ELF-1 (cell line): ENCODE measurements at regions not wholly inside any gene's neighbourhood (a gene's known extent, or its start where the extent isn't known, plus 50 kb on each side); places are given as distances from the start of the nearest gene placed in this dataset.
"Not testable (repeated sequence)": the region's sequence is repeated elsewhere in the genome, so short reads cannot be mapped to it uniquely, and the experiment has no call there.

Experiments
- DNase-seq: peaks from one replicate; pipeline ENCODE4 v3.0.0-alpha.2; 2016; ENCODE audit warnings: low read depth, low spot score

DNA sequence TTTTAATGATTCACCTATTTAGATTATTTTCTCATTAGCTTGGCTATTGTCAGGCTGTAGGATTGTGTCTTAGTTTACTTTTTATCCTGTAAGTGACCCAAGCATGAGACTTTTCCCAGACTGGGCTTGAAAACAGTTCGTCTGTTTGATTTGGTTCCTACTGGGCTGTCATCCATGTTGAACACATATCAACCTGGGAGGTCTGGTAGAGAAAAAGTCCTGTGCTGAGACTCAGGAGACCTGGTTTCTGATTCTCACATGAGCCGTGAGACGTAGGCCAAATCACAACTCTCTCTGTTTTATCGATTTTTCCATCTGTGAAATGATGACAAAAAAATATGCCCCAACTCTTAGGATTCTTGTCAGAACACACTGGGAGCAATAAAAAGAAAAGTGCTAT lies 98.8 kb upstream of the GALNT15 start:
- DNase-seq, result no peak

DNA sequence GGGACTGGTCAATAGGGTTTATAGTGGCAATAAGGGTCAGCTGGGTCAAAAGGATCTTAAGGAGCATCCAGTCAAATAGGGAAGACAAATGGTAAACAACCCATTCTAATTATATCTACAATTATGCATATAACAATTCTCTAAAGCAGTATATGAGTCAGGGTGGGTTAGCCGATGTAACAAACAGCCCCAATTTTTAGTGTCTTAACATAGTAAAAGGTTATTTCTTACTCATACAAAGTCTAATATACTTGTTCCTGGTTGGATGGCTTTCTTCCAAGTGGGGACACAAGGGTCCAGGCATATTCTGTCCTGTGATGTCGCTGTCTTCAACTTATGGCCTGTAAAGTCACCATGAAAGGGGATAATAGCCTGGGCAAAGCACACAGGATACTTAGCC lies 97.9 kb upstream of the GALNT15 start:
- no peak for DNase-seq

DNA sequence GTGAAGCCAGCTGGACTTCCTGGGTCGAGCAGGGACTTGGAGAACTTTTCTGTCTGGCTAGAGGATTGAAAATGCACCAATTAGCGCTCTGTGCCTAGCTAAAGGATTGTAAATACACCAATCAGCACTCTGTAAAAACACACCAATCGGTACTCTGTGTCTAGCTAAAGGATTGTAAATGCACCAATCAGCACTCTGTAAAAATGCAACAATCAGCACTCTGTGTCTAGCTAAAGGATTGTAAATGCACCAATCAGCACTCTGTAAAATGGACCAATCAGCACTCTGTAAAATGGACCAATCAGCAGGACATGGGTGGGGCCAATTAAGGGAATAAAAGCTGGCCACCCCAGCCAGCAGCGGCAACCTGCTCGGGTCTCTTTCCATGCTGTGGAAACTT lies 97.3 kb upstream of the GALNT15 start:
- DNase-seq, result not testable (repeated sequence)

DNA sequence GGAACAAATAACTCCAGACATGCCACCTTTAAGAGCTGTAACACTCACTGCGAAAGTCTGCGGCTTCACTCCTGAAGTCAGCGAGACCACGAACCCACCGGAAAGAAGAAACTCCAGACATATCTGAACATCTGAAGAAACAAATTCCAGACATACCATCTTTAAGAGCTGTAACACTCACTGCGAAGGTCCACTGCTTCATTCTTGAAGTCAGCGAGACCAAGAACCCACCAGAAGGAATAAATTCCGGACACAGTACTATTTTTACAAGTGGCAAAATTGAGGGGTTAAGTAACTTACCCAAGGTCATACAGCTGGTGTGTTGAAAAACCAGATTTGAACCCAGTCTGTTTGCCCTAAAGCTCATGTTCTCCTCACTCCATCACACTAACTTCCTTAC lies 96.8 kb upstream of the GALNT15 start:
- DNase-seq, result not testable (repeated sequence)

DNA sequence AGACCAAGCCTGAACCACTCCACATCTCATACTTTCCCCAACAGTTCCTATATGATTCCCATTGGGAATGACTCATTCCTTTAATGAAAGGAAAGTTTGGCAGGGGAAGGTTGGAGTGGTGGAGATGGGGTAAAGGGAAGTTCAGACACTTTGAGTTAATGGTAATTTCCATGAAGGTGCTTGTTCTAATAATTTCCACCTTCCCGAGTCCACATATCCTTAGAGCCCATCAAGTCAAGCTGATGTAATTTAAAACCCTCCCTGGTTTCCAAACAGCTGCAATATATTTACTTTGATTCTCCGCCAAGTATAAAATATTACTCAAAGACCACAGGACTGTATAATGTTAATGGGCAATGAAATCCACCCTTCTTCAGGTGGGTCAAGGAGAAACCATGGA lies 95.0 kb upstream of the GALNT15 start:
- no peak for DNase-seq

DNA sequence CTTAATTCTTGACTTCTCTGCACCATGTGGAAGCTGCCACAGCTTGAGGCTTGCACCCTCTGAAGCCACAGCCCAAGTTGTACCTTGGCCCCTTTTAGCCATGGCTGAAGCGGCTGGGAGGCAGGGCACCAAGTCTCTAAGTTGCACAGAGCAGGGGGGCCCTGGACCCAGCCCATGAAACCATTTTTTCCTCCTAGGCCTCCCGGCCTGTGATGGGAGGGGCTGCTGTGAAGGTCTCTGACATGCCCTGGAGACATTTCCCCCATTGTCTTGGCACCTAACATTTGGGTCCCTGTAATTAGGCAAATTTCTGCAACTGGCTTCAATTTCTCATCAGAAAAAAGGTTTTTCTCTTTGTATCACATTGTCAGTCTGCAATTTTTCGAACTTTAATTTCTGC lies 92.8 kb upstream of the GALNT15 start:
- DNase-seq, result no peak

DNA sequence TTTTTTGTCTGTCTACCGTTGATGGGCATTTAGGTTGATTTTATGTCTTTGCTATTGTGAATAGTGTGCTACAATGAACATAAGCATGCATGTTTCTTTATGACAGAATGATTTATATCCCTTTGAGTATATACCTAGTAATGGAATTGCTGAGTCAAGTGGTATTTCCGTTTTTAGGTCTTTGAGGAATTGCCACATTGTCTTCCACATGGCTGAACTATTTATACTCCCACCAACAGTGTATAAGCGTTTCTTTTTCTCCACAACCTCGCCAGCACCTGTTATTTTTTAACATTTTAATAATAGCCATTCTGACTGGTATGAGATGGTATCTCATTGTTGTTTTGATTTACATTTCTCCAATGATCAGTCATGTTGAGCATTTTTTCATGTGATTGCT lies 89.6 kb upstream of the GALNT15 start:
- DNase-seq, result no peak

DNA sequence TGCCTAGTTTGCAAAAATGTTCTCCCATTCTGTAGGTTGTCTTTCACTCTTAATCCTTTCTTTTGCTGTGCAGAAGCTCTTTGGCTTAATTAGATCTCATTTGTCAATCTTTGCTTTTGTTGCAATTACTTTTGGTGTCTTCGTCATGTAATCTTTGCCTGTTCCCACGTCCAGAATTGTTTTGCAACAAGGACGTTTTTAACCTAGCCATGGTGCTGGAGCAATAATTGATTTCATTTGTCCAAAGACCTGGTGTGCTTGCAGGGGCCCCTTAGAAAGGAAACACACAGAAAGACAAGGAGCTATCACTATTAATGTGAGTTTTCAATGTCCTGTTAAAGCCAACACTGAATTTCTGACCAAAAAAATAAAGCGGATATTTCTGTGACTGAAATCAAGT lies 89.1 kb upstream of the GALNT15 start:
- DNase-seq, result no peak

DNA sequence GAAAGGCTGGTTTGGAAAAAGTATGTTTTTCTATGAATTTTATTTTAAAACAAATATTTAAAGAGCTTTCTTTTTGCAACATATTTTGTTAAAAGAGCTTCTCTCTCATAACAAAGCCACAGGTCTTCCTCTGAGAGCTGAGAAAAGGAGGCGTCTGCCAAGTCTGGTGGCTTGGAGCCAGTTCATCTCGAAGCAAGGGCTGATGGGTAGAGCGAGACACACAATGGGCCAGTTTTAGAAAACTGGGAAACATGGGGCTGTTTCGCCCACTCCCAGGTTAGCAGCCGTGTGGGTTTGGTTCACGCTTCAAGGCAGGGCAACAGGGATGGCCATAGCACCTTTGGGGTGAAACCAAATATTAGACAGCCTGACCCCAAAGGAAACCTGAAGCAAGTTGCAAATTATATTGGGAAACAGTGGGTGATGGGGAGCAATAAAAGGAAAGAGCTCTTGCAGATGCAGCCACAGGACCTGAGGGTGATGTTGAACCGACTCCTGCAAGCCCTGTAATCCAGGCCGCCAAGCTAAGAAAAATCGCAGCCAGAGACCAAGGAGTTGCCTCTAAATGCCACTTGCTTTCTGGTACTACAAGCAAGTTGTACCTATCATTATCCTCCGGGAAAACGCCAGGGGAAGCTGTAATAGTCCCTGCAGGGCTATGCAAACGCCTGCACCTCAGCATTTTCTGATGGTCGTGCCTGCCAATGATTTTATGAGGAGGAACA lies 88.4 kb upstream of the GALNT15 start:
- DNase-seq, result no peak

DNA sequence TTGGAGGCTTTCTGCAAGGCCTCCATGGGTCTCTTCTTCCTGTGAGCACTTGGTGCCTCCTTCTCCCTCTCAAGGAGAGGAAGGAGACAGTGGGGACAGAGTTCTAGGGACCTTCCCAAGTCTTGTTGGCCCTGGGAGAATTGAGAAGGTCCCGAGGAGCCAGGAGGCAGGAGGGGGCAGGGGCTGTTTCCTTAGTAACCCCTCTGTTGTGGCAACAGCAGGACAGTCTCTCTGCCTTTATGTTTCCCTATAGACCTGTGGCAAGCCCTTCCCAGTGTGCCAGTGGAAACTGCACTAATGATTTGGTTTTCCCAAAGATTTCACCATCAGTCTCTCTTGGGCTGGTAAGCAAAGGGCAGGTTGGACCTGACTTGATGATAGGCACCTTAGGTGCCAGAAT lies 87.8 kb upstream of the GALNT15 start:
- no peak for DNase-seq

DNA sequence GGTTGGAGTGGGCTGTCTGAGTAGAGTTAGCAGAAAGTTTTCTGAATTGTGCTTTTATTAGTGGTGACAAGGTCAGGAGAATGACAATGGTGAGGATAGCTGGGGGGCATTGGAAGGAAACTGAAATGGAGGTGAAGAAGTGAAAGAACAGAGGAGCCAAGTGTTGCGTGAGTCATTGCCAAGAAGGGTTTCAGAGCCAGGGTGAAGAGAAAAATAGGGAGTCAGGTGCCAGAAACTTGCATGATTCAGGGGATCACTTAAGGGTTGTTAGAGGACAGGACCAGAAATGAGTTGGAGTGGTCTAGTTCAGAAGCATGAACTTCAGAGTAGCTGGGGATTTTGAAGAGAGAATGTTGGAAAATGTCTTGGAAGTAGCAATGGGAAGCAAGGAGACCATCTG lies 86.0 kb upstream of the GALNT15 start:
- DNase-seq, result no peak

DNA sequence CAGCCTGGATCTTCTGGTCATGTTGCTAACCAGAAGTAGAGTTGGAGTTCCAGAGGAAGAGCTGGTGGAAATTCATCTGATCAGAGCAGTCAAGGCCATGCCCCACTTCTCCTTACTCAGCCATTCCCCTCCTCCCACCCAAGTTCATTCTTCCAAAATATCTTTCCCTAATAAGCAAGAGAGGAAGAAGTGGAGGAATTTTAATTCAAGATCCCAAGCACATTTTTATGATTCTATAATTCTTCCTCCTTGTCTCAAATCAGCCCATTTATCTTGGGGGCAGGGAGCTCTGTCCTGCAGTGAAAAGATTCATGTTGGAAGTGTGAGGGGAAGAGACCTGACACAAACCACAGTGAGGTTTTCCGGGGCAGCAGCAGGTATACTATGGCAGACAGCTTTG lies 85.0 kb upstream of the GALNT15 start:
- no peak for DNase-seq

DNA sequence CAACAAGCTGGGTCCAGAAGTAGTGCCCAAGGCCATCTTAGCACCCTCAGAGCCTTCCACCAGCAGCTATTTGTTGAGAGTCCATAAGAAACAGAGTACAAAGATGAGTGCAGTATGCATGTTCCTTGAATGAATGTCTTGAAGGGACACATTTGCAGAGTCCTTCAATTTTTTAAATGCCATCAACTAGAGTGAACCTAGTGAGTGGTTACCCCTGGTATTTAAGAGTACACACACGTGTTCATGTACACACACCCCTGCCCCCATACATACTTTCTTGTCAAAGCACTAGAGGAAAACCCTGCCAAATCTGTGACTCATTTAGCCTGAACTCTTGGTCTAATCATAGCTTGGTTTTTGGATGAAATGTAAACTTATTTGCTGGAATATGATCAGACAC lies 84.5 kb upstream of the GALNT15 start:
- no peak for DNase-seq

DNA sequence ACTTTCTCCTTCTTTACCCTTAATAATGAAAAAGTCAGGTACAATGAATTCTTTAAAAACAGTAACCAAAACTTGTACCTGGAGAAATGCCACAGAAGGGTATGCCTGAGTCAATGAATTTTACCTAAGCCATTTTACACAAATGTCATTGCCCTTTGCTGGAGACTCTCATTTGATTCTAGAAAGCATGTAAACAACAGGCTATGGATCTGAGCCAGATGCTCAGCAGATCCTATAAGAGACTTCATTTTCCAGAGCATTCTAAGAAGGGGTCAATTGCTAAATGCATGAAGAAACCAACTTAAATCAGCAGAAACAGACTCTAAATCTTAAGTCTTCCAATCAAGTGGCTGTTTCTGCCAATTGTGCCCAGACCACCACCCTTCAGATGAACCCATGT lies 83.8 kb upstream of the GALNT15 start:
- no peak for DNase-seq

DNA sequence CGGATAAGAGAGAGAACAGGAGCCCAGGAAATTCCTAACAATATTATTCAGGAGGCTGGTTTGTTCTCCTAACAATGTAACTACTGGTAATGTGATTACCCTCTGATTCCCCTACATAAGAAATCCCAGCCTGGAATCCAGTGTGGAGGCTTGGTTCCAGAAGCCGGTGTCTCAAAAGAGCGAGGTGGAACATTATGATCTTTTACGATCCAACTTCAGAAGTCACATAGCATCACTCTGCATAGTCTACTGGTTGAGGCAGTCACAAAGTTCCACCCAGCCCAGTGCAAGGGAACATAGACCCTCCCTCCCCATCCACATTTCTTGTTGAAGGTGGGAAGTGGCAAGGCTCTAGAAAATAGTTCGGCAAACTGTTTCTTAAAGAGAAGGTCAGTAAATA lies 81.6 kb upstream of the GALNT15 start:
- DNase-seq, result no peak

DNA sequence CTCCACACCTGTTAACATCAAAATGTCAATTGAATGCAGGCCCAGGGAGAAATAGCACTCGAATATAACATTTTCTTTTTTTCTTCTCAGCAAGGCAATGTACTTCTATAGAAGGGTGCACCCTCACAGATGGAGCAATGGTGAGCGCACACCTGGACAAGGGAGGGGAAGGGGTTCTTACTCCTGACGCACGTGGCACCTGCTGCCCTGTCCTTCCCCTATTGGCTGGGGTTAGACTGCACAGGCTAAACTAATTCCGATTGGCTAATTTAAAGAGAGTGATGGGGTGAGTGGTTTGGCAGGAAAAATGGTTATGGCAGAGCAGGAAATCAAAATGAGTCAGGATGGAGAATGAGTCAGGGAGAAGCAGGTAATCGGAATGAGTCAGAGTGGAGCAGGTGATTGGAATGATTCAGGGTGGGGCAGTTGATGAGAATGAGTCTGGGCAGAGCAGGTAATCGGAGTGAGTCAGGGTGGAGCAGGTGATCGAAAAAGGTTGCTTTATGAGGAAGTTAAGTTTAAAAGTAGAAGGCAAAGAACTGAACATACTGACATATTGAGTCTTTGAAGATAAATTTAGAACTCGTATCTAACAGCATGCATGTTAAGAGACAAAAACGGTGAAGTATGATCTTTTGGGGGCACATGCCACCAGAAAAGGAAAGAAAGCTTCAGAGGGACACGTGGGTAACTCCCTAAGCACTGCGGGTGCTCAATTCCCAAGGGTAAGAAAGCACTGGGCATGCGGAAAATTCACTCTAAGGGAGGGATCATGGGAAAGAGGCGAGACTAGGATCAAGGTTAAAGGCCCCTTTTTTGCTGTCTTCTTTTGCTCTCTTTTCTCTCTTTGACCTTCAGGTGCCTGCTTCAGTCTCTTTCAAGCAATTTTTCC lies 72.9 kb upstream of the GALNT15 start:
- DNase-seq, result no peak

DNA sequence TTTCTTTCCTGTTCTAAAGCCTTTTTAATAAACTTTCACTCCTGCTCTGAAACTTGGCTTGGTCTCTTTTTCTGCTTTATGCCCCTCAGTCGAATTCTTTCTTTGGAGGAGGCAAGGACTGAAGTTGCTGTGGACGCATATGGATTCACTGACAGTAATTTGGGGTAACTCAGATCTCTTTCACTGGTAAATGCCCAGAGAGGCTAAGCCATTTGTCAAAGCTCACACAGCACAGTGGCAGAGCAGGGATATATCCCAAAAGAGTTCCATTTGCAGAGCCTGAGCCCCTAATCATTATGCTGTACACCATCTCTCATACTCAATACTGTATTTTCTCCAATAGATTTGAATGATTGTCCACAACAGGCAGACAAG lies 72.3 kb upstream of the GALNT15 start:
- DNase-seq, result no peak

DNA sequence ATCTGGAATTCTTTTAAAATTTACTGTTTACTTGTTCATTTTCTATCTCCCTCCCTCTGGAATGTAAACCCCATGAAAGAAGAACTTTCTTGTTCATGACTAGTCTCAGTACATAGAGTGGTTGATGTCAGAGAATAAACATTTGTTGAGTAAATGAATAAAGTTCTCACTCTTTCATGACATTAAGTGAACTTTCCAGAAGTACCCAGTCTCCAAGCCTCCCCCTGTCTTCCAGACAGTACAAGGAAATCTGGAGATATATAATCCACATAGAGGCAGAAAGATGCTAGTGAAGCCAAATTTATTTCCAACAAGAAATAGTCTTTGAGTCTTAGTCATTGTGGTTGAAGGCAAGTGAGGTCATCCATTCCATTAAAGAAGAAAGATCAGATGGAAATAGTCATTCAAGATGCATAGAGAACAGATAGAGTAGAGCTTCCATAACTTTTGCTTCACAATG lies 71.5 kb upstream of the GALNT15 start:
- no peak for DNase-seq

DNA sequence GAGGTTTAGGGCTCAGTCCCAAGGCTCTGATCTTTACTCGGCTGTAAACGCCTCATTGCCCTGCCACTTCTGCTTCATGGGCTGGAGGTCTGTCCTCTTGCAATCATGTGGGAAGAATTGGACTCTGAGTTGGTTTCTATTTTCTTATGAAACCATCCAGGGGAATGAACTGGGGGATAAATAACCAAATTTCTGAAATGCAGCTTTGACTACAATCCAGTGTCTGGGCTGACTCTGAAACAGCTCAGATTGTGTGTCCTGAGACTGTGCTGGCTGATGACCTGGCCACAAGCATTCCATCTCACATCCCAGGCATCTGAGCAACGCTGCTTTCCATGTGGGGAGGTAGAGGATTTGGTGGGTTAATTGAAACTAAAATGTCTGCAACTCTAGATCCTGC lies 71.0 kb upstream of the GALNT15 start:
- DNase-seq, result no peak

DNA sequence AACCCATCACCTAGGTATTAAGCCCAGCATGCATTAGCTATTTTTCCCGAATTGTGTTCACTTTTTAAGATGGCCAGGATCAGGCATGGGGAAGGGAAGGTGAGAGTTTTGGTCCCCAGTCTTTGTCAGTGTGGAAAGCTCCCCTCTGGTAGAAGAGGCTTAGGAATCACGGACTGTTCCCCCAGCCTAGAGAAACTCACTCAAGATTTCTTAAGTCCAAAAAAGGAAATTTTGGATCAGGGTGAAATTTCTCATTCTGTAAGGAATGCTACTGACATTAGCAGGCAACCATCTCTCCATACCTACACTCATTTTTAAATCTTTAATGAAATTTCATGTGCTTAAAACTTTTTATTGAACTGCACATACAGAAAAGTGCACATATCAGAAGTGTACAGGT lies 70.3 kb upstream of the GALNT15 start:
- DNase-seq, result no peak

DNA sequence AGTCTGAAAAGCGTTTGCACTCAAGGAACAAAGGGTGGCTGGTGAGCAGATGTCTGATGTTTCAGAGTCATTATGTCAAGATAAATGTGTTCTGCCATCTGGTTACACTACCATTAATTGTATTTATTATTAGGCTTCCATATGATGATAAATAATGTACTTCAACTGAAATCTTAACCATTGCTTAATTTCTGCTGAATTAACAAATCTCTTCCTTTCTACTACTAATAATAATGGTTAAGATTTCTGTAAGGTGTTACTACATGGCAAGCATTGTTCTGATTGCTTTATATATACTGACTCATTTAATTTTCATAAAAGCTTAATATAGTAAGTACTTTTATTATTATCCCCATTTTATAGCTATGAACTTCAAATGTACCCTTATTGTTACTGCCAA lies 68.4 kb upstream of the GALNT15 start:
- DNase-seq, result no peak

DNA sequence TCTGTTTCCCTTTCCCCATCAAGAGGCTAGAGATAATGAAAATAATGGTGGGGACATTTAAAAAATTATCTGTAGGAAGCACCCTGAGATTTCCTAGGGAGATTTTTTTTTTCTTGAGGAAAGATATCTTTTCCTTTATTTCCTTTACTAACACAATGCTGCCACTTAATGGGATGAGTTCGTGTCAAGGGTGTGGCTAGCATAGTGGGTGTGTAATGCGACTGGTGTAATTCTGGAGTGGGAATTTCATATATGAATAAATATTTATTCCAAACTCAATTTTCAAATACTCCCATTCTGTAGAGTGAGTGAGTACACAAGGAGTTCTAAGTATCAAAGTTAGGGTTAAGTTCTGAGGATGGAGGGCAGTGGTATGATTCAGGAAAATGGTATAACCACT lies 66.1 kb upstream of the GALNT15 start:
- DNase-seq, result no peak

DNA sequence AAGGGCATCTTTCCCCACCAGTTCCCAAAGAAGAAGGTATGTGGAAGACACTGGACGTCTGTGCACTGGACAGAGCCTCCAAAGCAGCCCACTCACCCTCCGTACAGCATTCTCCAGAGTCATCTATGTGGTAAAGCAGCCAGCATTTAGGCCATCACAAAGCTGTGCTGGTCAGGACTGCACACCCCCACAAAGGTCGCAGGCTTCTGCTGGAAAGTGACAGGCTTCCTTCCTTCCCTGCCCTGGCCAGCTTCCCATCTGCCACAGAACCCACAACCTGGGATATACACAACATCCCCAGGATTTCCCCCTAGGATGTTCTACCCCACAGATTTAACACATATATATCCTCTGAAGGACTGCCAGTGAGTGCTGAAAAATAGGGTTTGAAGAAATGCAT lies 64.6 kb upstream of the GALNT15 start:
- no peak for DNase-seq
